Stimulated activated CD4-positive, alpha-beta T cell treated with anti-CD3 and anti-CD28 coated beads, Interleukin-15, amount 100 ng/mL, for 1 hour (primary cell): ENCODE measurements at regions not wholly inside any gene's neighbourhood (a gene's known extent, or its start where the extent isn't known, plus 50 kb on each side); places are given as distances from the start of the nearest gene placed in this dataset.

Experiments
- DNase-seq, 2 donors: peaks; one replicate each; pipeline ENCODE4 v3.0.0-alpha.2; 2020; ENCODE audit warnings: low read depth in 1 of 2, low spot score in 1 of 2

- no peak for DNase-seq
Observed at GRCh38 chr3:31369637-31370379, 162.9 kb upstream of the STT3B start.

GRCh38 chr3:31370380-31370666, 162.4 kb upstream of the STT3B start:
- no peak for DNase-seq

- DNase-seq = no peak
Observed at GRCh38 chr3:31370681-31371080, 162.0 kb upstream of the STT3B start.

- no peak for DNase-seq
Observed at GRCh38 chr3:31371484-31372177, 161.1 kb upstream of the STT3B start.

GRCh38 chr3:31373681-31374080, 159.0 kb upstream of the STT3B start:
- DNase-seq = no peak

- DNase-seq = no peak
Observed at GRCh38 chr3:31377045-31377642, 155.6 kb upstream of the STT3B start.

GRCh38 chr3:31378231-31378630, 154.5 kb upstream of the STT3B start:
- no peak for DNase-seq

- DNase-seq = no peak
Observed at GRCh38 chr3:31379598-31379997, 153.1 kb upstream of the STT3B start.

- DNase-seq = no peak
Observed at GRCh38 chr3:31382856-31383255, 149.9 kb upstream of the STT3B start.

GRCh38 chr3:31384117-31384516, 148.6 kb upstream of the STT3B start:
- DNase-seq = no peak

GRCh38 chr3:31389939-31390338, 142.8 kb upstream of the STT3B start:
- no peak for DNase-seq

- DNase-seq = no peak
Observed at GRCh38 chr3:31390466-31390865, 142.3 kb upstream of the STT3B start.

GRCh38 chr3:31391150-31391549, 141.6 kb upstream of the STT3B start:
- DNase-seq = no peak

- DNase-seq = no peak
Observed at GRCh38 chr3:31392568-31392967, 140.2 kb upstream of the STT3B start.

- no peak for DNase-seq
Observed at GRCh38 chr3:31399271-31399670, 133.5 kb upstream of the STT3B start.

GRCh38 chr3:31402117-31402516, 130.6 kb upstream of the STT3B start:
- DNase-seq = no peak

- no peak for DNase-seq
Observed at GRCh38 chr3:31403197-31403596, 129.5 kb upstream of the STT3B start.

GRCh38 chr3:31404871-31405270, 127.9 kb upstream of the STT3B start:
- no peak for DNase-seq

- no peak for DNase-seq
Observed at GRCh38 chr3:31405515-31405914, 127.2 kb upstream of the STT3B start.

GRCh38 chr3:31406896-31407295, 125.8 kb upstream of the STT3B start:
- no peak for DNase-seq

- no peak for DNase-seq
Observed at GRCh38 chr3:31407665-31408064, 125.1 kb upstream of the STT3B start.

GRCh38 chr3:31408720-31409119, 124.0 kb upstream of the STT3B start:
- no peak for DNase-seq

GRCh38 chr3:31409389-31409788, 123.3 kb upstream of the STT3B start:
- no peak for DNase-seq
